Fibroblast of the aortic adventitia (primary cell): ENCODE measurements at regions not wholly inside any gene's neighbourhood (a gene's known extent, or its start where the extent isn't known, plus 50 kb on each side); places are given as distances from the start of the nearest gene placed in this dataset.

Experiments
- DNase-seq: peaks from one replicate; pipeline ENCODE4 v3.0.0-alpha.2; 2010; ENCODE audit warnings: low read depth
- H3K4me3 ChIP-seq: 2 replicates; pipeline ENCODE4 v1.5.1; 2011; ENCODE audit warnings: low read depth, mild to moderate bottlenecking, control low read depth, low read length, moderate library complexity
- CTCF ChIP-seq: IDR thresholded peaks from 2 replicates; pipeline ENCODE4 v1.5.1; 2011; ENCODE audit warnings: mild to moderate bottlenecking, low read length, control low read depth, inconsistent platforms; ENCODE audit not compliant: insufficient read depth

GRCh38 chr4:184324939-184325477, 107.3 kb upstream of the ENPP6 start:
- no peak overlapping the region for H3K4me3 ChIP-seq
- DNase-seq: no peak
- TF ChIP-seq CTCF: no peak

GRCh38 chr4:184322328-184323025, 104.8 kb upstream of the ENPP6 start:
- DNase-seq: no peak
- TF ChIP-seq CTCF: no peak
- no peak overlapping the region for H3K4me3 ChIP-seq

GRCh38 chr4:184320631-184321030, 103.0 kb upstream of the ENPP6 start:
- no peak for TF ChIP-seq CTCF
- no peak for DNase-seq
- no peak overlapping the region for H3K4me3 ChIP-seq

- H3K4me3 ChIP-seq: no peak overlapping the region
- no peak for TF ChIP-seq CTCF
- no peak for DNase-seq
These were observed 101.2 kb upstream of the ENPP6 start for GRCh38 chr4:184318852-184319251.

- DNase-seq: no peak
- no peak for TF ChIP-seq CTCF
These were observed 99.7 kb upstream of the ENPP6 start for GRCh38 chr4:184317234-184317918.

GRCh38 chr4:184316821-184317220, 99.1 kb upstream of the ENPP6 start:
- no peak for DNase-seq
- H3K4me3 ChIP-seq: no peak overlapping the region
- no peak for TF ChIP-seq CTCF

More at GRCh38 chr4:184317234-184317918, 99.7 kb upstream of the ENPP6 start:
- no peak overlapping the region for H3K4me3 ChIP-seq
